HG02610 (cell line): ENCODE measurements at regions not wholly inside any gene's neighbourhood (a gene's known extent, or its start where the extent isn't known, plus 50 kb on each side); places are given as distances from the start of the nearest gene placed in this dataset.
A peak's percentile ranks its signal among the peaks of the same experiment; 100 is the strongest.
"Not testable (repeated sequence)": the region's sequence is repeated elsewhere in the genome, so short reads cannot be mapped to it uniquely, and the experiment has no call there.

ENCODE experiments used
- ATAC-seq: cut with Tn5 transposase; IDR thresholded peaks from one replicate; pipeline ENCODE4 v1.9.1; 2021; ENCODE audit warnings: mild to moderate bottlenecking, moderate library complexity; ENCODE audit not compliant: unreplicated experiment

DNA sequence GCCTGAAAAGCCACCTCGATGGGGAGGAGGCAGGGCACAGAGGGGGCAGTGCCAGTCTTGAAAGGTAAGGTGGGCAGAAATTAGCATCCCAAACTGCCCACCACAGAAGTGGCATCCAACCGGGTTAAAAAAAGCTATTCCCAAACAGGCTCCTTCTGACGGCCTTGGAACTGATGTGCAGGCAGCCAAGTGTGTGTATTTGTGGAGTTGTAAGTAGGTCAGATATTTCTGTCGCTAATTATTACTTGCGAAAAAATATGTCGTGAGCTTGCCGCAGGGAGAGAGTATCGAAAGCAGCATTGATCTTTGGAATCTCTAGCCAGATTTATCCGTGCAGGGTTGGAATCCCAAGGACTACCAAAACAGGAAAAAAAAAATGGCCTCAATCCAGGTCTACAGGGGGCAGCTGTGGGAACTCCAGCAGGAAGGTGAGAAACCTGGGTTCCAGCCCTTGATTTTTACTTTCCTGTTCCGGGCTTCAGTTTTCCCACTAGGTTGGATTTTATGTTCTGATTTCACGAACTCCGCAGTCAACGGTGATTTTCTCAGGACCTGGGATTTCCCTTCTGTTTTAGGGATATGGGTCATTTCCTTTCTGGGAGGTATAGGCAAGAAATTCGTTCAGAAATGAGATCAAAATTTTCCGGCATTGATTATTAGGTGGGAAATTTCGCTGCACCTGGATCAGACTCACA is 200.8 kb downstream of the RGS3 start:
- no peak for ATAC-seq

DNA sequence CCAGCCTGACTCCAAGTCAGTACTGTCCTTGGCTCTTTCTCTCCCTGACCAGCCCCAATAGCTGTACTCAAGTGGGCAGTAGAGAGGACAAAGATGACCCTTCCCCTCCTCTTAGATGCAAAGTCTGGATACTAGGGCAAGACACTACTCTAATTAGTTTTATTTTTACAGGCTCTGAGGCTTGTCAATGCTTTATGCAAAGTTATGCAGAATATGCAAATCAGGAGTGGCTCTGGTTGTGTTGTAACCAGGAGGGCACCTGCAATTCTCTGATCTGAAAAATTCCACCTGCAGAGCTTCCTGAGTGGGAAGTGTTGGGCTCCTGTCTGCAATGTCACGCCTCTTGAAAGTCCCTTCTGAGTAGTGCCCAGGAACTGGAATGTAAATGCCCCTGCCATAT is 201.5 kb downstream of the RGS3 start:
- no peak for ATAC-seq

DNA sequence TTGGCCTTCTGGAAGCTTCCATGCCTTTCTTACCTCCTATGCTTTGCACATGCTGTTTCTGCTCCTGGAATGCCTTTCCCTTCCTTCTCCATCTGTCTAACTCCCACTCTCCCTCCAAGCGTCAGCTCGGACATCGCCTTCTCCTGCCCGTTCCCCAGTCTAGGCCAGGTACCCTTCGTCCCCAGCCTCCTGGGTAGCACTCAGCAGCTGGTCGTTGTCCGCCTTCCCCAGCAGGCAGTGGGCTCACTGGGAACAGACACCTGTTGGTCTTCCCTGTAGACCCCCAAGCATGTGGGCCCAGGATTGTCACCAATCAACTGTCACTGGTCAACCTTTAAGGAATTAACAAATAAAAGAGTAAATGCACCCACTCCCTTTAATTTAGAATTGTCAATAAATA is 202.2 kb downstream of the RGS3 start:
- ATAC-seq: no peak

DNA sequence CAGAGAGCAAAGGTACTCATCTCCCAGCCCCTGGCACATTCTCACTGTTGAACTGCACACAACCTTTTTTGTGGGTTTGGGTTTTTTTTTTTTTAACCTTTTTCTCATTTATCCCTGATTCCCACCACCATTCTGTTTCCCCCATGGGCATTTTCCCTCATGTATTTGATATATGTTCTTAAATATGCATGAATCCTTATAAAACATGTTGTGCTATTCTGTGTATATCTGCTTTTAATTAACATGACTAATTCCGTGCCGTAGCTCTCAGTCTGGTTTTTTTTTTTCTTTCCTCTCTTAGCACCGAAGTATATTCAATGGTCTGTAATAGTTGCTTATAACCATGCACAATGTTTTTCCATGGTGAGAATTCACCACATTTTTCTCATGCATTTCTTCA is 204.5 kb downstream of the RGS3 start:
- no peak for ATAC-seq

DNA sequence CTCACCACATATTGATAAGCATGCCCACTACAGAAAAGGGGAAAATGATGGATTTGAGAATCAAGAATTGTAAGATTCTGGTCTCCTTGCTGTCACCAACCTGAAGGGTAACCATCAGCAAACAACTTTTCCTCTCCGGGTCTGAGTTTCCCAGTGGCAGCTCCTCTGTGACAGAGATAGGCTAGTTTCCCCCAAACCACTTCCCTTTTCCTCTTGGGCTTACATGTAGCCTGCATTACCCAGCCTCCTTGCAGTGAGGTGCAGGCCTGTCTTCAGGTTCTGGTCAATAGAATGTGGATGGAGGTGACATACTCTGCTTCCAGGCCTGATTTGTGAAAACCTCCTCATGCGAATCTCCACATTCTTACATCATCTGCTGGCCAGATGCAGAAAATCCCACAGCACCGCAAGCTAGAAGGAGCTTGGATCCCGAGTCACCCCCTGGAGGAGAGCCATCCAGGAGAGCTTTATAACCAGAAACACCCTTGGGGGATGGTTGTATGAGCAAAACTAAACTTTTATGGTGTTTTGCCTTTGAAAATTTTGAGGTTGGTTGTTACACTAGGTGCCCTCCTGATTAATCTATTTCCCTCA is 206.1 kb downstream of the RGS3 start:
- no peak for ATAC-seq

DNA sequence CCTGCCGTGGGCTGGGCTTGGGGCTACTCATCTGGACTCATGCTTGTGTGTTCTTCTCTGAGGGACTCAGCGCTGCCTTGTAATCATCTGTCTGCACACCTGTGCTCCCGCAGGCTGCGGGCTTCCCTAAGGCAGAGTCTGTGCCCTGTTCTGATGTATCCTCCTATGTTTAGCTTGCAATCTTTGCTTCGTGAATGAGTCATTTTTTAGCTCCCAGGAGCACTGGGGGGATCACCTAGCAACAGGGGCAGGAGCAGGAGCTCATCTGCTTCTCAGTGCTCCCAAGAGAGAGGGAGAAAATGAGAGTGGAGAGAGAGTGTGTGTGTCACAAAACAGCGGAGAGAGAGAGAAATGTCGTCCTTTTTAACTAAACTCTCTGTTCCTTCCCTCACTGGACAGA is 202.4 kb upstream of the ZNF618 start:
- ATAC-seq: no peak

DNA sequence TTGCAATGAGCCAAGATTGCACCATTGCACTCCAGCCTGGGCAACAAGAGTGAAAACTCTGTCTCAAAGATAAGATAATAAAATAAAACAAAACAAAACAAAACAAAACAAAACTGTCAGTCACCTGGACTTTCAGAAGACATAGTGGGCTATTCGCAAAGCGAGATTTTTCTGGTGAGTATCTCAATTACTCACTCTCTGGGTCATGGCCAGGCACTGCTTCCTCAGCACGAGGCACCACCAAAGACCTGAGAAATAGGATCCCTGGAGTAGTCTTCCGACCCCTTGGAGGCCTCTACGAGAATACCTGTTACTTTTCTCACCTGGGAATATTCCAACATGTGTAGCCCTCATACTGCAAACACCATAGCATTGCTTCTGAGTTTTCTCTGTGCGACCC is 201.7 kb upstream of the ZNF618 start:
- ATAC-seq: no peak

DNA sequence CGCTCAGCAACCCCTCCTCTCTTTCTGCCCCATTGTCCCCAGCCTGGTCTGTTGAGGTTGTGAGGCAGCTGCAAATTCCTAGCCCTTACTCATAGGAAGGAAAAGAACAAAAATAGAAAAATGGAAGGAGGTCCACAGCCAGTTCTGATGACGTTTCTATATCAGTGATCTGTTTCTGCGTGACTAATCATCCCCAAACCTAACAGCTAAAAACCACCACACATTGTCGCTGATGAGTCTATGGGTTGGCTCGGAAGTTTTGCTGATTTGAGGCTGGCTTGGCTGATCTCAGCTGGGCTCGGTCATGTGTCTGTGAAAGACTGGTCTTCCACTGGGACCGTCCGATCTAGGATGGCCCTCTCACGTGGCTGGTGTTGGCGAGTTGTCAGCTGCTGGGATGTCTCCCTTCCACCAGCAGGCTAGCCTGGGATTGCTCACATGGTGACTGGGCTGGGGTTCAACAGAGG is 200.6 kb upstream of the ZNF618 start:
- ATAC-seq: peak; percentile 50

DNA sequence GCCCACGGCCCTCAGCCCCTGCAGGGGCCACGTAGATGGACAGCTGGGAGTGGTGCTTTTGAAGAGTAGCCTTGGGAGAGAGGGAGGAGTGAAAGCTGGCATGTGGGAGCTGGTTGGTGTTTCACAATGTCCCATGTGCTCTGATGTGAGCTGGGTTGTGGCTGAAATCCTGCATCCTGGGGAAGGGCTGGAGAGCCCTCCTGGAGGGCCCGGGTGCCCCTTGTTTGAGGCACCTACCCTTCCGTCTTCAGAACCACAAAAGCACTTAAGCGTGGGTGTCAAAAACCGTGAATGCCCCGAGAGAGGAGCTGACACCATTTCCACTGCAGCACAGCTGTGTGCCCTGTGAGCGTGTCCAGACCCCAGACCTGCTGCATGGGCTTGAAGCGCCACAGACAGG is 199.1 kb upstream of the ZNF618 start:
- no peak for ATAC-seq

DNA sequence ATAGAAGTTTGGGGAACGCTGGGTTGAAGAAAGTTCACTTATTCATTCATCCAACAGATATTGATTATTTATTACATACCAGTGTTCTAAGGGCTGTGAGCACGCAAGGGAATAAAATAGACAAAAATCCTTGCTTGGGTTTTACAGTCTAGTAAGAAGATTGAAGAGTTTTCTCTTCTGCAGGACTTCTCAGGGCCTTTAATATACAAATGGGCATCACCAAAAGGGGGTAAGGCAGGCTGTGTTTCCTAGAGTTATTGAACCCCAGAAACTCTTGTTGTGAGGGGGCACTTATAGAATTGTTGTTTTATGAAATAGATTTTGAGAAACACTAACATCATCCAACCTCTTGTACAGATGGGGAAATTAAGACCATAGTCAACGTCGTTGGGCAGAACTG is 198.5 kb upstream of the ZNF618 start:
- no peak for ATAC-seq

DNA sequence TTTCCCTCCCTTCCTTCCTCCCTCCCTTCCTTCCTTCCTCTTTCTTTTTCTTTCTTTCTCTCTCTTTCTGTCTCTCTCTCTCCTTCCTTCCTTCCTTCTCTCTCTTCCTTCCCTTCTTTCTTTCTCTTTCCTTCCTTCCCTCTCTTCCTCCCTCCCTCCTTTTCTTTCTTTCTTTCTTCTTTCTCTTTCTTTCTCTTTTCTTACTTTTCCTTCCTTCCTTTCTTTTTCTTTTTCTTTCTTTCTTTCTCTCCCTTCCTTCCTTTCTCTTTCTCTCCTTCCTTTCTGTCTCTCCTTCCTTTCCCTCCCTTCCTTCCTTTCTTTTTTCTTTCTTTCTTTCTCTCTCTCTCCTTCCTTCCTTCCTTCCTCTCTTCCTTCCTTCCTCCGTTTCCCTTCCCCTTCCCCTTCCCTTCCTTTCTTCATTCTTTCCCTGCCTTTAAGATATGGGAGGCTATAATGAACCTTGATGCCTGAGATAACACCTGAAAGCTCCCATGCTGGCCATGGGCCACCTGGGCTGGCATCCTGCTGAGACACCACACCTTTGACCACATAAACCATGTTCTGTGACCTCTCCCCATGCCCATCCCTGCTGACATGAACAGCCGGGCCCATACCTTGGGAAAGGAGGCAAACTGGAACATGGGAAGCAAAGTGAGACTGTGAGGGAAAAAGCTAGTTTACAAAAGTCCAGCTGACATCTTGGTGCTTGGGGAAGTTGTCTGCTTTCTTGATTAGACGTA is 197.8 kb upstream of the ZNF618 start:
- ATAC-seq: no peak

DNA sequence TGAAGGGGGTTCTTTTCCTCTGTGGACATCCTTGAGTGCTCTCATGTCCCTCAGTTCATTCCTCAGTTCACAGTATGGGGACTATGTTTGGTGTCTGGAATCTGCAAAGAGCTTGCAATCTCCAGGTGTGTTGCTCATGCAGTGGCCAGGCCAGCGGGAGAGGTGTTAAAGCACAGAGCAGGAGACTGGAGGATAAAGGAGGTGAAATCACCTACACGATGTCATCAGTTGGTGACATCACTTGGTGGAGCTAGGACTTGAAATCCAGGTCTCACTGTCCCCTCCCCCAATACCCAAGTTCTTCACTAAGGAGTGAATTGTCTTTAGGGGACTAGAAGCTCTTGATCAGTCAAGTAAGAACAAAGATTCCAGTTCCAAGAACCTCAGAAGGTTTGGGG is 197.3 kb upstream of the ZNF618 start:
- ATAC-seq: no peak

DNA sequence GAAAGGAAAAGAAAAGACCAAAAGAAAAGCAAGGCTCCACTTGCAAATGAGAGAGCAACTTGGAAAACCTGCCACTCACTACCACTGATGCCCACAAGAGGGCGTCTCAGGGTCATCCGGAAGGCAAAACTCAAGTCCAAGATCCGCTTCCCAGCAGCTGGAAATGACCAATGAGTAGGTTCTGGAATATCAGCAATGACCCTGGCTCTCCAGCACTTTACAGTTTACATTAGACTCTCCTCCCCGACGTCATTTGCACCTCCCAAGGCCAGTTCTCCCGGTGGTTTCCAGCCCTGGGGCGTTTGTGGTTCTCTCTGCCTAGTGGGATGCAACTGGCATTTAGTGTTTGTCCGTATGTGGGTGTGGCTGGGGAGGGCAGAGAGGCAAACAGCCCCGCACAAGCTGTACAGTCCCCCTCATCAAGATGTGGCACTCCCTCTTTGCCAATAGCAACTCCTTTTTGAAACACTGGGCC is 193.8 kb upstream of the ZNF618 start:
- no peak for ATAC-seq

DNA sequence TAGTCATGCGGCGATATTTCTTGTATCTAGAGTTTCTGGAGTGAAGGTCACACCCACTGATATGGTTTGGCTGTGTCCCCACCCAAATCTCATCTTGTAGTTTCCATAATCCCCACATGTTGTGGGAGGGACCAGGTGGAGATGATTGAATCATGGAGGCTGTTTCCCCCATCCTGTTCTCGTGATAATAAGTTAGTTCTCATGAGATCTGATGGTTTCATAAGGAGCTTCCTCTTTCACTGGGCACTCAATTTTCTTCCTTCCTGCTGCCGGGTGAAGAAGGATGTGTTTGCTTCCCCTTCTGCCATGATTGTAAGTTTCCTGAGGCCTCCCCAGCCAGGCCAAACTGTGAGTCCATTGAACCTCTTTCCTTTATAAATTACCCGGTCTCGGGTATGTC is 190.5 kb upstream of the ZNF618 start:
- ATAC-seq: not testable (repeated sequence)

DNA sequence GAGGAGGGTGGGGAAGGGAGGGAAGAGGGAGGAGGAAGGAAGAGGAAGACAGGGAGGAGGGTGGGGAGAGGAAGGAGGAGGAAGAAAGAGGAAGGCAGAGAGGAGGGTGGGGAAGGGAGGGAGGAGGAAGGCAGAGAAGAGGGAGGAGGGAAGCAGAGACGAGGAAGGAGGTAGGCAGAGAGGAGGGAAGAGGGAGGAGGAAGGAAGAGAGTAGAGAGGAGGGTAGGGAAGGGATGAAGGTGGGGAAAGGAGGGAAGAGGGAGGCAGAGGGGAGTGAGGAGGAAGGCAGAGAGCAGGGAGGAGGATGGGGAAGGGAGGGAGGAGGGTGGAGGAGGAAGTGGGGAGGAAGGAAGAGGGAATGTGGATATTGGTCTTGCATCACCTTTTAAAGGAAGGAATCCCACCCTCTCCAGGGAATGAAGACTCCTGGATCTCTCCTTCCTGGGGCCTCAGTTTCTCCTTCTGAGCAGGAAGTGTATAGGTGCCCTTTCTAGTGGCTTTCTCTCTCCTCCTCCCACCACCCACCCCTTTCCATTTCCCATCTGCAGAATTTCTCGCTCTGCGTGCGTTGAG is 188.9 kb upstream of the ZNF618 start:
- no peak for ATAC-seq

DNA sequence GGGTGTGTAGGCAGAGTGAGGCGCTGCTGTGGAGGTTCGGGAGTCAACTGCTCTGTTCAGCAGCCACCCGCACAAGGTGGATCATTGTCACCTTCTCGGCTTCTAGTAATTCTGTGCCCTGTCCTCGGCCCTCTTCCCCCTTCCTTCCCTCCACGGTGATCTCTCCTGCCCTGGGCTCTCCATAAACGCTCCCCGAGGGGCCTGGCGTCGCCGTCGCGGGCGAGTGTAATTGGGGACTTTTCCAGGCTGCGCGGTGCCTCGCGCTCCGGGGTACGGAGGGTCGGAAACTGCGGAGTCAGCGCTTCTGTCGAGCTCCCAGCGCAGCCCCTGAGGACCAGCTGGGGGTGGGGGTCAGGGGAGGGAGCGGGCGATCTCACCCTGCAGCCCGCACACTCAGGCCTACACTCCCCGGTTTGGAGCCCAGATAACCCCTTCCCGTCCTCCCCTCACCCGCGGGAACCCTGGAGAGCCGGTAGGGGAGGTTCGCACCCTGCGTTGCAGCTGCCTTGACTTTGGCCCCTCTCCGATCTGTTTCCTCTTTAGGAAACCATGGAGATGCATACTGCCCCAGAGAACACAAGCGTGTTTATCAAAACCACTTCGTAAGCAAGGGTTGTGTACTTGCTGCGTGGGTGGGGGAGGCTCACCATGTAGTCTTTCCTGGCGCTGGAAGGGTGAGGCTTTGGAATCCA is 188.3 kb upstream of the ZNF618 start:
- ATAC-seq: no peak

DNA sequence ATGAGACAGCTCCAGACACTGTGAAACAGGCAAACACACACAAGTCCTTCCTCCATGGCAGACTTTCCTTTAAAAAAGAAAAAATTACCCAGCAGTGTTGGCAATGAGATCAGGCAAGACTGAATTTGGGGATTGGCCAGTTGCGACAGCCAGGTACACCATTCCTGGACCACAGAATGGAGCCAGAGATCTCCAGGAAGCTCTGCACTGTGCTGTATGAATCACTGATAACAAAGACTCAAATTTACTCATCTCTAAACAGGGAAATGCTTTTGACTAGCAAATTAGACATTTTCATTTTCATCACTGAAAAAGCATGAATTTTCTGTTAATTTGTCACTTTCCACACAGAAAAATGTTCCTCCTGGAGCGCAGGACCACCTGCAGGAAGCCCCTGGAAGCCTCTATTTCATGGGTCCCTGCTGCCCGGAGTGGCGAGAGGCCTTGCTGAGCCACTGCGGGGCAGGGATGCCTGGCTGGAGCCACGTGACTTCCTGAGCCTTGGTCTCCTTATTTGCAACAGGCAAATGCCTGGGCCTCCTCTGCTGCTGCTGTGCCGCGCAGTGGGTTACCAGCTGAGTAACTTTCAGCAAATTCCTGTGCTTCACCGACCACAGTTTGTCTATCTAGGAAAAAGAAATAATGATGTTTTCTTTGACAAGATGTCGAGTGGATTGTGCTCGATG is 185.9 kb upstream of the ZNF618 start:
- no peak for ATAC-seq

DNA sequence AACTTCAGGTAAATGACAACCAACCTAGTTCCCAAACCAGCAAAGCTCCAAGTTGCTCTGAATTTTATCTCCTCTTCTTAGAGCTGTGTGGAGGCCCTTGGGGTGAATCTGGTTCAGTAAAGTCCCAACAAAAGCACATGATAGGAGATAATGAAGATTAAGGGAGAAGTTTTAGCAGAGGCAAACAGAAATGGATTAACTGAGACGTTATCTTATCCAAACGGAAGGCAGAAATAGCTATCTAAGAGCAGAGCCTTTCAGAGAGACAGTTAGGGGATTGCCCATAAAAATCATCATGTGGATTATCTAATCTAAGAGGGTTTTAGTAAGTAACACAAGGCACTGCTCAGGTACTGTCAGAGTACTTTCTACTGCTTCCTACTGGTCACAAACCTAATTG is 183.9 kb upstream of the ZNF618 start:
- ATAC-seq: no peak

DNA sequence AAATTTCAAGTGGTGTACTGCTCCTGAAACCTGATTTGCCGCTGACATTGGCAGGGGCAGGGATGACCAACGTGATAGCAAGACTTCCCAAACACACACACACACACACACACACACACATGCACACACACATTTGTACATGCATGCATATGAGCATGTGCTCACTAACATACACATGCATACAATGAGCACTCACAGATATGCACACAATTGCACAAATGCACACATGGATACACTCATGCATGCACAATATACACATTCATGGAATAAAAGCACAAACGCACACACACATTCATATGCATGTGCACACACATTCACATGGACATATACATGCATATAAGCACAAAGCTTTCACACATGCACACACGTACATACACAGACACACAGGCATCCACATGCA is 181.2 kb upstream of the ZNF618 start:
- ATAC-seq: no peak

DNA sequence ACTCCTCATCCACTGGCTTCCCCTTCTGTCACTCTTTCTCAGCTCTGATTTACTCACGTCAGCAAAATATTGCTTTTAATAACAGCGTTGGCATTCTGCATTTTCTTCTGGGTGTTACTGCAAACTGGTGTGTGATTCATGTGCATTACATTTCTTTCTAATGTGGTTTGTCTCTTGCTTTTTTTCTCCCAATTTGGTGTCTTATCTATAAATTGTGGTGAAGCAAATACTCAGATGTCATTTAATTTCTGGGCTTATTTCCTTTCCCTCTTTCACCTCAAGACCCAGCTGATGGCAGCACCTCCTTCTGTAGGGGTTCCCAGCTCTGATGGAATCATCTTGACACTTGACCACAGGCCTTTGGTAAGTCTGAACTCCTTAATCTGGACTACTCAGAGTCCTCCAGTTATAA is 180.7 kb upstream of the ZNF618 start:
- no peak for ATAC-seq

DNA sequence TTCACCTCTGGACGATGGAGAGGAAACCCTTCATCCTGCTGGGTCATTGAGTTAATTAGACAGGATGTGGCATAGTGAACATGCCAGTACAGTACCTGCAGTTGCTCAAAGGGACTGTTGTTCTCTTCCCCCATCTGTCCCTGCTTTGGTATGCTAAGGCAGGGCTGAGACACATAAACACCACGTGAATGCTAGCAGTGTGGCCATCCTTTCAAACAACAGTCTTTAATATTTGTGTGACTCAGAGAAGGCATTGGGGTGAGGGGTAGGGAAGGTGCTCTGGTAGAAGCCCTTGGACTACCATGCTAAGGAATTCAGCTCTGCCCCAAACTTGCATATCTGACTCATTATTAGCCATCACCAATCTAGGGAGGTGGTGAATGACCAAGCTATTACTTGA is 180.2 kb upstream of the ZNF618 start:
- no peak for ATAC-seq
